ENCODE measurements at regions not wholly inside any gene's neighbourhood (a gene's known extent, or its start where the extent isn't known, plus 50 kb on each side); places are given as distances from the start of the nearest gene placed in this dataset.

GRCh38 chr3:168981396-168981795, 682.1 kb downstream of the MECOM start:
- H4K20me1 ChIP-seq (replicated peaks; ENCODE audit: insufficient read depth), result no peaks in the 10 kb centered on the region
- H2AFZ ChIP-seq, result no peak overlapping the region
- no peaks in the 10 kb centered on the region for H3K79me2 ChIP-seq (replicated peaks; ENCODE audit: insufficient read depth)
- no peaks in the 10 kb centered on the region for H3F3A ChIP-seq (replicated peaks; ENCODE audit: low read depth)
- H3K27me3 ChIP-seq (ENCODE audit: insufficient read depth), result no peaks in the 10 kb centered on the region
- no peak overlapping the region for H3K27ac ChIP-seq (ENCODE audit: low read depth)
- Mint-ChIP-seq H3K27me3 (ENCODE audit: insufficient read depth, low read depth, poor library complexity) (no peaks in the 10 kb centered on the region), H3K4me1 (peaks cover 3% of the 10 kb centered on the region; the same call in 1 of the 3 replicates), H3K9me3 (no peaks in the 10 kb centered on the region), H3K4me3 (no peak overlapping the region), H3K36me3 (ENCODE audit: low read depth) (no peaks in the 10 kb centered on the region), H3K27ac (no peak overlapping the region)
- no peak overlapping the region for H3K4me2 ChIP-seq
- TF ChIP-seq EZH2phosphoT487 (IDR thresholded peaks at IDR 0.05; ENCODE audit: unreplicated experiment) (no peak), ZNF114 (CRISPR knock-in tag; IDR thresholded peaks at IDR 0.05) (no peak), CREB1 (CRISPR knock-in tag; IDR thresholded peaks at IDR 0.05; ENCODE audit: low read depth) (no peak), JUNB (IDR thresholded peaks at IDR 0.05; ENCODE audit: unreplicated experiment) (no peak), CTCF (conservative IDR thresholded peaks at IDR 0.05; ENCODE audit: low read depth in 2 of 2) (no peak), POLR2AphosphoS5 (IDR thresholded peaks at IDR 0.05; ENCODE audit: low read depth) (no peak), STAT1 (IDR thresholded peaks at IDR 0.05; ENCODE audit: unreplicated experiment) (no peak), ZNF331 (CRISPR knock-in tag; IDR thresholded peaks at IDR 0.05; ENCODE audit: low read depth) (no peak), EZH2 (IDR thresholded peaks at IDR 0.05; ENCODE audit: low read depth, unreplicated experiment) (no peak), REST (IDR thresholded peaks at IDR 0.05; ENCODE audit: unreplicated experiment) (no peak), NANOG (IDR thresholded peaks at IDR 0.05; ENCODE audit: borderline replicate concordance) (no peak), ZNF462 (CRISPR knock-in tag; IDR thresholded peaks at IDR 0.05) (no peak), ETS1 (IDR thresholded peaks at IDR 0.05) (no peak)
- H3K4me3 ChIP-seq, result no peak overlapping the region
- no peaks in the 10 kb centered on the region for H3K4me1 ChIP-seq (ENCODE audit: insufficient read depth)
- H3K9me2 ChIP-seq (ENCODE audit: insufficient read depth), result no peaks in the 10 kb centered on the region
- DNase-seq (ENCODE audit: low spot score) (no peak), ATAC-seq (no peak)
- no peaks in the 10 kb centered on the region for H3K36me3 ChIP-seq (ENCODE audit: insufficient read depth)

Measured in GM23338 (cell line).